CMK (cell line): ENCODE measurements at regions not wholly inside any gene's neighbourhood (a gene's known extent, or its start where the extent isn't known, plus 50 kb on each side); places are given as distances from the start of the nearest gene placed in this dataset.

ENCODE experiments used
- DNase-seq: peaks from one replicate; pipeline ENCODE4 v3.0.0-alpha.2; 2010; ENCODE audit warnings: low read depth

GRCh38 chr4:45358573-45359506, 632.5 kb upstream of the GNPDA2 start:
- DNase-seq = no peak

DNA sequence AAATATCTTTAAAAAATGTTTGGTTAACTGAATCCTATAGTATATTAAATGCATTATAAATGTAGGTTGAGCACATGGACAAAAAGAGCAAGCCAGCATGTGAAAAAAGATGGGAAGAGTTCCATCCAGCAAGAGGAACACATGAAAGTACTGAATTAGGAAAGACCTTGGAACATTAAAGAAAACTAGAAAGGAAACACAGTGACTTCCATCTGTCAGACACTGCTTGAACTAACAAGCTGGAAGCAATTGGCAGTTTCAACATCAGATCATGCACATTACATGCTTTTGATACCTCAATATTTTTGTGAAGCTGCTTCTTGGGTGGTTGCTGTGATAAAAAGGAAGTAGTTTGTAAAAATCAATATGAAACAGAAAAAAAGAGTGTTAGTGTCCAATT, 626.8 kb upstream of the GNPDA2 start:
- no peak for DNase-seq

GRCh38 chr4:45350438-45350837, 624.1 kb upstream of the GNPDA2 start:
- no peak for DNase-seq

GRCh38 chr4:45349859-45350258, 623.5 kb upstream of the GNPDA2 start:
- DNase-seq = no peak

DNA sequence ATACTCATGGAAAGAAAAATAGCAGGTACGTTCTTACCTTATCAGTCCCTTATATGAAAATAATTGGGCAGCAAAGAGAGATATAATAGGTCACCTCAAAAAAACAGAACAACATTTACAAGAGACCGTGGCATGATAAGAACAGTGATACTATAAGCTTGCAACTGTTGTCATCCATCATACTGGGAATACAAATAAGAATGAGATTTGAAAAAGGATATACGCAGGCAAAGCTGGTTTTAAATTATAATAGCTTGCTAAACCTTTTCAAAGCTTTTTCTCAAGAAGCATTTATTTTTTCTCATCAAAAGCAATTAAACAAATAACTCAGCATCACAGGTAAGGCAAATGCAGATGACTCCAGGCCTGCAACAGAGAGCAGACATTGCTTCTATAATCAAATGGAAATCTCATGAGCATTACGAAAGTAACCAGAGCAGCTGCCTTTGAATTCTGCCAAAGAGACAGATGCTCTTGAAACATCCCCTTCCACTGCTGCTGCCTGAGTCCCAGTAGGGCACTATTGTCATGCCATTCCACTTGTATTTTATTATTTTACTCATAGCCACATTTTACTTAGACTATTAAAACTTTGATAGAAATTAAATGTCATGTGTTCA, 620.6 kb upstream of the GNPDA2 start:
- DNase-seq = no peak

DNA sequence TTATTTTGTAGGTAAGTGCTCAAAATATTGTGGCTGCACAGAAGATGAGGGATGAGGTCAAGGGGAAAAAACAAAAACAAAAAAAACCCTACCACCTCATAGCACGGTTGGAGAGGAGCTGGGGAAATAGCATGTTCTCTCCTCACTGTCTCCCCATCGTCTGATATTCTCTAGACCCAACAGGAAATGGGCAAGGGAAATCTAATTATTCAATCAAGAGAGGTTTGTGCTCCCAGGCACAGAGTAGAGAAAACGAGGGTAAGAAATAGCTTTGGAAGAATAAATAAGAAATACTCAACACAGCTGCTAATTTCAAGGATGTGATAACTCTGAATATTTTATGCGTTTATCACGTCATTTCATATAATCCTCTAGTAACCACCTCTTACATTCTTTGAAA, 619.2 kb upstream of the GNPDA2 start:
- DNase-seq = no peak

- DNase-seq = no peak
Observed at GRCh38 chr4:45331802-45332201, 605.4 kb upstream of the GNPDA2 start.

GRCh38 chr4:45327544-45327943, 601.2 kb upstream of the GNPDA2 start:
- DNase-seq = no peak

DNA sequence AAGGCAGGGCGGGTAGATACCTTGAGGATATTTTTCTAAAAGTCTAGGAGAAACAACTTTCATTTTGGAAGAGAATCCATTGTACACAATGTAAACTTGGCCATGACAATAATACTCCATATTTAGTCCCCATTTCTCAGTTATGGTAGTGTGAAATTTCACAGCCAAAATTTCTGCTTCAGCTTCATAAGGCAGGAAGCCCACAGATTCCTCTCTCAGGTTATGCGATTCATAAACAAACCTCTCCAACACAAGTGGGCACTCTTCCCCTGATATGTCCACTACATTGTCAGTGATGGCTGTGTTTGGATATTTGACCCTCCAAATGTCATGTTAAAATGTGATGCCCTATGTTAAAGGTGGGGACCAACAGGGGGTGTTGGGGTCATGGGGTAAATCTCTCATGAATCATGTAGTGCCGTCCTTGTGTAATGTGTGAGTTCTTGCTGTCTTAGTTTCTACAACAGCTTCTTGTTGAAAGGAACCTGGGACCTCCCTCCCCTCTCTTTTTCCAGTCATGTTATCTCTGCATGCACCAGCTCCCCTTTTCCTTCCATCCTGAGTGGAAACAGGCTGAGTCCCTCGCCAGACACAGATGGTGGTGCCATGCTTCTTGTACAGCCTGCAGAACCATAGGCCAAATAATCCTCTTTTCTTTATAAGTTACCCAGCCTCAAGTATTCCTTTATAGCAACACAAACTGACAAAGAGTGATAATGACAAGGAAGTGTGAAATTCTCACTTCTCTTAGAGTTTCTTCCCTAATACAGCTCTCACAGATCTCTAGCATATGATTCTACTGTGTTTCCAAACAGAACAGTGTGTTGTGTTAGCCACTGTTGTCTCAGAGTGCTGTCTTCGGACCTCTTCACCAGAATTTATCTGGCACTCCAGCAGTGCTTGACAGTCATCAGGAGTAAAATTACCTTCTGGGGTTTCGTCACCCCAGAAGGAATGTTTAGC, 598.4 kb upstream of the GNPDA2 start:
- no peak for DNase-seq

DNA sequence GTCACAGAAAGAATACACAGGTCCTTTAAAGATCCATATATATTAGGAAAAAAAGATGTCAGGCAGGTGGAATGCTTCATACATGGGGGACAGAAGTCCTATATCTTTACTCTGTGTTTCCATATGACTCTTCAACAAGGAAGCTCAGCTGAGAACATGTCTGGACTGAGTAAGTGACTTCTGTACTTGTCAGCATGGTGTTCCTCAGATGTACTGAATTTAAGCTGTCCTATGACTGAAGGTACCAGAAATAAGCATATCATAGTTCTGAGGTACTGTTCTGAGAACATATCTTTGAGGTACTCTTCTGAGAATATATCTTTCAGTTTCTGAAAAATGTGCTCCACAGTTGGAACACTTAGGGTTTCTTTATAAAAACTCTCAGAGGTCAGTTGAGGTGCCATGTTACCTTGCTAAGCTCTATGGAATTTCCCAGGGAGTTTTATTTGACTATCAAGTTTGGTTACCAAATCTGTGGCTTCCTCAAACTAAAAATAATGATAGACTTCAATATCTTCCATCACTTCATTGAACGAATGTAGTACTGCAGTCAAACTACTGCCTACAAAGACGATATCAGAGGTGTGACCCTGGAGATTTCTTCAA, 597.2 kb upstream of the GNPDA2 start:
- no peak for DNase-seq

GRCh38 chr4:45317739-45318138, 591.4 kb upstream of the GNPDA2 start:
- no peak for DNase-seq

DNA sequence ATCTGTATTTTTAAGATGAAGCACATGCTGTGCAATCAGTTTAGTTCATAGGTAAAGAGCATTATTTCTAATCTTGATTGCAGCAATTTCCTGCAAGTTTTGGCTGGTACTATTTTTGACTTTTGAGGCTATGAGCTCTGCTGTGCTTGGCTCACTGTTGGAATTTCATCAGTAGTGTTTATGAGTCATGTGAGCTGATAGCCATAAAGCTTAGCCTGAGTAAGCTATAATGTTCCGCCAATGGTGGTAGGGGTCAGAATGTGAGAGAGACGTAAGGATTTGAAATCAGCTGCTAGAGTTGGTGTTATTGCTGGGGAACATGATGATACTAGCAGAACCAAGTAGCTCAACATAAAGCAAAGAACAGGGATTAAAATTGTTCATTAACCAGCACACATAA, 590.9 kb upstream of the GNPDA2 start:
- no peak for DNase-seq

DNA sequence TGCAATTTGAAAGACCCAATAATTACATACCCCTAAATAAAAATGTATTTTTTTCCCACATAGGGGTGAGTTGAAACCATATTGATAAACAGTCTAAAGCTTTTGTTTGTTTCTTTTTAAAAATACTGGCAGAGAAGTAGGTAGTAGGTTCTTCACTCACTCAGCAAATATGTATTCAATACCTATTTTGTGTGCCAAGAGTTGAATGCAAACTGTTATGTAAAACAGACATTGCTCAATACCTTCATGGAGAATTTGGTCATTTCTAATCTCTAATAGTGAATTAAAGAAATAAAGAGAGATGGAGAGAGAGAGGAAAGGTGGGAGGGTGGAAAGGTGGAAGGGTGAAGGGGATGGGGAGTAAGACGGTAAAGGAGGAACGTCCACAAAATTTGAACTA, 589.9 kb upstream of the GNPDA2 start:
- no peak for DNase-seq

DNA sequence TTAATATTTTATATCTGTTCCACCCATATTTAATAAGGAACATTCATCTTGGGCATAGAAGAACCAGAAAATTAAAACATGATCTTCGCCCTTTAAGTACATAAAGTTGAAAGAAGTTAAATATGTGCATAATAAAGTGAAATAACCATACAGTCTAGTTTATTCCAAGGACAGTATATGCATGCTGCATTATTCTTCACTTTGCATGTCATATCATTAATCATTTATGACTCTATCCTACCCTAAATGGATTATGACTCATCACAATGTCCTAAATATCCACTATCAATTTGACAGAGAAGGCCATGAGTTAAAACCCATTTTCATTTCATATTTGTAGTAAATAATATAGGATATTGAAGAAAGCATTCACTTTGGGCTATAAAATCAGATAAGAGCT, 576.5 kb upstream of the GNPDA2 start:
- no peak for DNase-seq

- DNase-seq = no peak
Observed at GRCh38 chr4:45294464-45294863, 568.1 kb upstream of the GNPDA2 start.

DNA sequence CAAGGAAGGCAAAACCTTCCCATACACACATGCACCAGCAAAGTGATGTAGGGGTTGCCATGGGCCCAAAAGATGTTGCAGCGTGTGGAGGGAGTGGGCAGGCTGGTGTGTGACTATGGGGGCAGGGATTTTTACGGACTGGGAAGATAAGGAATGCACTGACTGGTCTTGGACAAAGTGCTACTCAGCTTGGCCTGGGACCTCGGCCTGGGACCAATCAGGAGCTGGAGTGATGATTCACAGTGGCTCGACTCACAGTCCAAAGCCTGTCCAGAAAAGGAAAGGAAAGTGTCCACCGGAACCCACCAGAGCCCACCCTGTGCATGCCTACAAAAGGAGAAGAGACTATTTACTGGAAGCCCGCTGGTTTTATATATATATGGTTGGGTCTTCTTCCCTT, 567.0 kb upstream of the GNPDA2 start:
- DNase-seq = no peak

GRCh38 chr4:45292844-45293243, 566.5 kb upstream of the GNPDA2 start:
- no peak for DNase-seq

GRCh38 chr4:45284400-45285085, 558.2 kb upstream of the GNPDA2 start:
- DNase-seq = no peak

DNA sequence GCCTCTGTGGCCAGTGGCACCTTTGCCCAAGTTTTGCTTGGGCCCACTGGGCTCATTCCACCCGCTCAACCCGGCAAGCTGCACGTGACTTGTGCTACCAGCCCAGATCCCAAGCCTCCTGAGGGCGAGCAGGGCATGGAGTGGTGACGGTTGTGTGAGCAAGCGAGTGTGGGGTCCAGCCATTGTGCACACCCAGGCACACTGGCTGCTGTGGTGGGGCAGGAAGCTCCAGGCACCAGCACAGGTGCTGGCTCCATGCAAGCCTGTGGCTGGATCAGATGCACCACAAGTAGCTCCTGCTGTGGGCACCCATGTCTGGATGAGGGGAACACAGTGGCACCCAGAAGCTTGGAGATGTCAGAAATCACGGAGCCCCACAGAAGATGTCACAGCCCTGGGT, 557.0 kb upstream of the GNPDA2 start:
- no peak for DNase-seq

DNA sequence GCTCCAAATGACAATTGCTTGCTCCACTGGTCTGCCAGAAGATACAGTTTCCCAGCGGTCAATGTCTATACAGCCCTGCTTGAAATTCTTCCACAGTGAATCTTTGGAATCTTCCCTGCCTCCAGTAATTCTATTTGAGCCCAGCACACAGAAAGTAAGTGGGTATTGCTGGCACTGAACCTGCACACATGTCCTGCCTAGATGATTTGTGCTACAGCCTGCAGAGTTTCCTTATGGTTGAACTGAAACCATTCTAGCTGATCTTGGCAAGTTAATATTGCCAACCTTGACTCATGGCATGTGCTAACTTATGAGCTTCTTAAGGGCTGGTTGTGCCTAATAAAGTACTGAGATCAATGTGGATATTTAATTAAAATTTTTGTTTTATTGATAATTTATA, 553.8 kb upstream of the GNPDA2 start:
- DNase-seq = no peak

- DNase-seq = no peak
Observed at GRCh38 chr4:45275862-45276261, 549.5 kb upstream of the GNPDA2 start.
